ENCODE measurements at regions not wholly inside any gene's neighbourhood (a gene's known extent, or its start where the extent isn't known, plus 50 kb on each side); places are given as distances from the start of the nearest gene placed in this dataset.

DNA sequence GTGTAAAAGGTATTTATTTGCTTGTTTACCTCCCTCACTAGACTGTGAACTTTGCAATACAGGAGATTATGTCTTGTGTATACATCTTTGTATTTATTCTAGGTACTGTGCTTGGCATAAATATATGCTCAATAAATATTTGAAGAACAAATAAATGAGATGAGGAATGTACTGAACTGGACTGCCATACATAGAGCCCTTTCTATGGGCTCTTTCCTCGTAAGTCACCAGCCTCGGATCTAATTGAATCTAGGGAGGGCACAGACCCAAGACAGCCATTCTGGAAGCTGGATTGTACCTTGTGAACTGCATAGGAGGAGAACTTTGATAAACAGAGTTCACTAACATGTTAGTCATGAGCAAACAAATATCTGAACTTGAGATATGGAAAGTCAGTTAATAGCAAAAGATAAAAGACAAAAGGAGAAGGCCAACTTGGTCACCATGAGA, 503.9 kb downstream of the INSC start:
- no peak for TF ChIP-seq POLR2A (IDR thresholded peaks at IDR 0.05)
- intact Hi-C loops (cut with DNase I; ENCODE audit: low total_unique reads): no loop called here
- 94 to 95% methylated on average over 2 of the region's 2 CpGs for WGBS, 2 donors
- Histone ChIP-seq H3K27me3 (no peaks in the 10 kb centered on the region), H3K4me3 (no peak overlapping the region), H3K27ac (no peak overlapping the region), H3K9me3 (no peaks in the 10 kb centered on the region), H3K4me1 (peaks cover 3% of the 10 kb centered on the region), H3K36me3 (ENCODE audit: low read depth, missing control alignments) (no peaks in the 10 kb centered on the region)
- no peak for DNase-seq

DNA sequence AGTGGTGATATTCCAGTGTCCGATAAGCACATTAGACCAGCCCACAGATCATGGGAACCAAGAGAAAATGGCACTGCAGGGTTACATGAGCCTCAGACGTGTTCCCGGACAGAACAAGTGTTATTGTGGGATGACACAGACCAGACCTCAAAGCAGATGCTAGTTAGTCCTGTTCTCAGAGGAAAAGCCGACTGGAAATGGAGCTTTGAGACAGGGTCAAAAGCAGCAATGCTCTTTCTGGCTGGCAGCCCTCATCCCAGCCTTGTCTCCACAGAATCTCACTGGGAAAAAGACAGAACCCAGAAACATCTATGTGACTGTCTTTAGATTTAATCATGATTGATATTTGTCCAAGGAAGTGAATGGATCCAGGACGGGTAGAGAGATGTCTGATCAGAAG, 506.8 kb downstream of the INSC start:
- H3K4me3 ChIP-seq: no peak overlapping the region
- 77 to 84% methylated on average over 5 of the region's 5 CpGs for WGBS, 2 donors
- H3K27ac ChIP-seq: no peak overlapping the region
- H3K36me3 ChIP-seq (ENCODE audit: low read depth, missing control alignments): no peaks in the 10 kb centered on the region
- H3K4me1 ChIP-seq: peaks cover 3% of the 10 kb centered on the region
- intact Hi-C loops (cut with DNase I; ENCODE audit: low total_unique reads): no loop called here
- H3K27me3 ChIP-seq: no peaks in the 10 kb centered on the region
- no peaks in the 10 kb centered on the region for H3K9me3 ChIP-seq
- DNase-seq: no peak
- no peak for TF ChIP-seq POLR2A (IDR thresholded peaks at IDR 0.05)
- TF ChIP-seq, protein P1, sequence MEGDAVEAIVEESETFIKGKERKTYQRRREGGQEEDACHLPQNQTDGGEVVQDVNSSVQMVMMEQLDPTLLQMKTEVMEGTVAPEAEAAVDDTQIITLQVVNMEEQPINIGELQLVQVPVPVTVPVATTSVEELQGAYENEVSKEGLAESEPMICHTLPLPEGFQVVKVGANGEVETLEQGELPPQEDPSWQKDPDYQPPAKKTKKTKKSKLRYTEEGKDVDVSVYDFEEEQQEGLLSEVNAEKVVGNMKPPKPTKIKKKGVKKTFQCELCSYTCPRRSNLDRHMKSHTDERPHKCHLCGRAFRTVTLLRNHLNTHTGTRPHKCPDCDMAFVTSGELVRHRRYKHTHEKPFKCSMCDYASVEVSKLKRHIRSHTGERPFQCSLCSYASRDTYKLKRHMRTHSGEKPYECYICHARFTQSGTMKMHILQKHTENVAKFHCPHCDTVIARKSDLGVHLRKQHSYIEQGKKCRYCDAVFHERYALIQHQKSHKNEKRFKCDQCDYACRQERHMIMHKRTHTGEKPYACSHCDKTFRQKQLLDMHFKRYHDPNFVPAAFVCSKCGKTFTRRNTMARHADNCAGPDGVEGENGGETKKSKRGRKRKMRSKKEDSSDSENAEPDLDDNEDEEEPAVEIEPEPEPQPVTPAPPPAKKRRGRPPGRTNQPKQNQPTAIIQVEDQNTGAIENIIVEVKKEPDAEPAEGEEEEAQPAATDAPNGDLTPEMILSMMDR (IDR thresholded peaks at IDR 0.05): no peak

DNA sequence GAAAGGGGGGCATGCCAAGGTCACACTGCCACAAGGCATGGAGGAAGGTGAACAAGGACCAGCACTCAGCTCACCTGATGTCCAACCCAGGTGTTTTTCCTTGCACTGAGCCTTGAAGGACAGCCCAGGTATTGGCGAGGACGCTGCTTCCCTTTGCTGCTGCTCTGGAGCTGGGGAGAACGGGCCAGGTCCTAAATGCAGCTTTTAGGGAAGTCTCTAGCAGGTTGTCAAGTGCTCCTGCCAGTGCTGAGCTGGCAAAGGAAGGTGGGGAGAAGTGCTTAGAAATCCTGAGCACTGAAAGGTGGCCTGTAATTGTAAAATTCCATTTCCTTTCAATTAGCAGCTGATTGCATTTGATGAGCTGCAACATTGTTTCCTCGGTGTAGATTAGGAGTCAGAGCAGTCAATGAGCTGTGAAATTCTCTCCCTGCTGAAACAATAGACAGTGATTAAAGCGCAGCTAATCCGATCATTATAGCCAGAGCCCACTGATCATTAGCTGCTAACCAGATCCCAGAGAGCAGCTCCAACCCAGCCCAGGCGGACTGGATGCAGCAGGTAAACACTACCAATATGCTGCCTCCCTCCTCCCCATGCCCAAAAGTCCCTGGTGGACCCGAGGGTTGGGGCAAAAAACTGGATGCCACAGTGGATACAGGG, 507.6 kb downstream of the INSC start:
- WGBS, 2 donors: 64 to 67% methylated on average over 8 of the region's 8 CpGs
- Histone ChIP-seq H3K27me3 (no peaks in the 10 kb centered on the region), H3K9me3 (no peaks in the 10 kb centered on the region), H3K4me3 (no peak overlapping the region), H3K36me3 (ENCODE audit: low read depth, missing control alignments) (no peaks in the 10 kb centered on the region), H3K4me1 (peaks cover 3% of the 10 kb centered on the region), H3K27ac (no peak overlapping the region)
- DNase-seq: no peak
- TF ChIP-seq POLR2A (IDR thresholded peaks at IDR 0.05): no peak
- TF ChIP-seq, protein P1 (IDR thresholded peaks at IDR 0.05): no peak
- intact Hi-C loops (cut with DNase I; ENCODE audit: low total_unique reads): no loop called here

DNA sequence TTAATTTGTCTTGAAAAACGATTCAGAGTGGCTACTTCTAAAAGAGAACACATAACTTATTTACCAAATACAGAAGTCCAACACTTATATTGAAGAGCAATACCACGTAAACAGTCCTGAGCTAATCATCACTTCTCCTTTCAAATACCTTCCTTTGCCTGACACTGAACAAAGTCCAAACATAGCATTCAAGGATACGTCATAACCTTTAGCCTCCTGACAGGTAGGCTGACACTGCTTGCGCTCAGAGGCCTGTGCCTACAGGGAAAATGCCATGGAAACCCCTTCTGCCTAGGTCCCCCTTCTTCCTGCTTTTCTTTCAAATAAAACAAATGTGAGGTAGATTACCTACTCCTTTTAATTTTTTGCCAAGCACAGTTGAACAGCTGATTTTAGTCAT, 510.0 kb downstream of the INSC start:
- no peak overlapping the region for H3K4me3 ChIP-seq
- no peaks in the 10 kb centered on the region for H3K27me3 ChIP-seq
- H3K4me1 ChIP-seq: peaks cover 3% of the 10 kb centered on the region
- no peak for TF ChIP-seq POLR2A (IDR thresholded peaks at IDR 0.05)
- TF ChIP-seq, protein P1 (IDR thresholded peaks at IDR 0.05): no peak
- H3K27ac ChIP-seq: no peak overlapping the region
- H3K9me3 ChIP-seq: no peaks in the 10 kb centered on the region
- intact Hi-C loops (cut with DNase I; ENCODE audit: low total_unique reads): no loop called here
- 86 to 87% methylated on average over 4 of the region's 4 CpGs for WGBS, 2 donors
- no peak for DNase-seq
- H3K36me3 ChIP-seq (ENCODE audit: low read depth, missing control alignments): no peaks in the 10 kb centered on the region

DNA sequence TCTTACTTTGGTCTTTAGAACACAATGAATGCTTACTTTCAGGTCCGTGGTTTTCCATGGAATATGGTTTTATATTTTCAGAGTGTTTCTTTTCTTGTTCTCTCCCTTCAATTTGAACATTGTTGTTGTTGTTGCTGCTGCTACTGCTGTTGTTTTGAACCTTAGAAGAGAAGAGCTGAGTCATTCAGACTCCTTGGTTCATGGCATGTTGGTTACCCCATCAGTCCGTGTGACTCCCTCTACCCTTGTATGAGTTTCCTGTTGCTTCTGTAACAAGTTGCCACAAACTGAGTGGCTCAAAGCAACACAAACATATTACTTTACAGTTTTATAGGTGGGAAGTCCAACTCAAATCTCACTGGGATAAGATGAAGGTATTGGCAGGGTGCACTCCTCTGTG, 511.0 kb downstream of the INSC start:
- Histone ChIP-seq H3K4me3 (no peak overlapping the region), H3K4me1 (peaks cover 3% of the 10 kb centered on the region), H3K36me3 (ENCODE audit: low read depth, missing control alignments) (no peaks in the 10 kb centered on the region), H3K27ac (no peak overlapping the region), H3K27me3 (no peaks in the 10 kb centered on the region), H3K9me3 (no peaks in the 10 kb centered on the region)
- DNase-seq: no peak
- TF ChIP-seq POLR2A (IDR thresholded peaks at IDR 0.05): no peak
- TF ChIP-seq, protein P1 (IDR thresholded peaks at IDR 0.05): no peak
- WGBS, 2 donors: 83 to 95% methylated on average over 2 of the region's 2 CpGs
- intact Hi-C loops (cut with DNase I; ENCODE audit: low total_unique reads): no loop called here
